Inflammatory macrophage (primary cell): ENCODE measurements at regions not wholly inside any gene's neighbourhood (a gene's known extent, or its start where the extent isn't known, plus 50 kb on each side); places are given as distances from the start of the nearest gene placed in this dataset.

Source experiments
- DNase-seq, 2 donors: peaks; one replicate each; pipeline ENCODE4 v3.0.0-alpha.2; 2020 to 2022

DNA sequence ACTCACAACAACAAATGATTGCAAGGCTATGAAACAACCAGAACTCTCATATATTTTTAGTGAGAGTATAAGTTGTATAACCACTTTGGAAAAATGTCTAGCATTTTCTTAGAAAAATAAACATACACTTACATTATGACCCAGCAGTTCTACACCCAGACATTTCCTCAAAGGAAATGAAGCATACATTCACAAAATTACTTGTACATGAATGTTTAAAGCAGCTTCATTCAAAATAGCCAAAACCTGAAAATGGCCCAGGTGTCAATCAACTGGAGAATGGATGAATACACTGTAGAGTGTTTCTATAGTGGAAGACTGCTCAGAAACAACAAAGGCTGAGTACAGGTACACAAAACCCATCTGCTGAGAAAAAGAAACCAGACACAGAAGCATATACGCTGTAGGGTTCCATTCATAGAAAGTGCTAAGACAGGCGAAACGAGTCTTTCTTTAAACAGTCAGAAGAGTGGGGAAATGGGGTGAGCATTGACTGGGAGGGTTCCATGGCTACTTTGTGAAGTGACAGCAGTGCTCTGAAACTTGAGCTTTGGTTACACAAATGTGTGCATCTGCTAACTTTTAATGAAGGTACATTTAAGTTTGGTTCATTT lies 799.0 kb downstream of the DCDC2C start:
- DNase-seq: no peak

DNA sequence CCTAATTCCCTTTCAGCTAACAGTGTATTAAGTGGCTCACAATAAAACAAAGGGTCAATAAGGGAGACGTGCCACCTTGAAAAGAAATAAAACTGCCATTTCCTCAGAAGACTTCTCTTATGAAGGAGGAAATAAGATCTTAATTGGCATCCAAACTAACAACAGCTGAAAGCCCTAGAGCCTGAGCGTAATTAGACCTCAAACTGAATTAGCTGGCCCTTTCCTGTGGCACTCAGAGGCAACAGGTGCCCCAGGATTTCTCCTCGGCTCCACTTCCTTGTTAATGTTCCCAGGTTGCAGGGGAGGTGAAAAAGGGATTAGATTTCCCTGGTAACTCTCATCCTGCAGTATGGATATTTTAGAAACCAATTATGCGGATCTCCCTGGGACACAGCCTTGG lies 804.3 kb downstream of the DCDC2C start:
- no peak for DNase-seq

DNA sequence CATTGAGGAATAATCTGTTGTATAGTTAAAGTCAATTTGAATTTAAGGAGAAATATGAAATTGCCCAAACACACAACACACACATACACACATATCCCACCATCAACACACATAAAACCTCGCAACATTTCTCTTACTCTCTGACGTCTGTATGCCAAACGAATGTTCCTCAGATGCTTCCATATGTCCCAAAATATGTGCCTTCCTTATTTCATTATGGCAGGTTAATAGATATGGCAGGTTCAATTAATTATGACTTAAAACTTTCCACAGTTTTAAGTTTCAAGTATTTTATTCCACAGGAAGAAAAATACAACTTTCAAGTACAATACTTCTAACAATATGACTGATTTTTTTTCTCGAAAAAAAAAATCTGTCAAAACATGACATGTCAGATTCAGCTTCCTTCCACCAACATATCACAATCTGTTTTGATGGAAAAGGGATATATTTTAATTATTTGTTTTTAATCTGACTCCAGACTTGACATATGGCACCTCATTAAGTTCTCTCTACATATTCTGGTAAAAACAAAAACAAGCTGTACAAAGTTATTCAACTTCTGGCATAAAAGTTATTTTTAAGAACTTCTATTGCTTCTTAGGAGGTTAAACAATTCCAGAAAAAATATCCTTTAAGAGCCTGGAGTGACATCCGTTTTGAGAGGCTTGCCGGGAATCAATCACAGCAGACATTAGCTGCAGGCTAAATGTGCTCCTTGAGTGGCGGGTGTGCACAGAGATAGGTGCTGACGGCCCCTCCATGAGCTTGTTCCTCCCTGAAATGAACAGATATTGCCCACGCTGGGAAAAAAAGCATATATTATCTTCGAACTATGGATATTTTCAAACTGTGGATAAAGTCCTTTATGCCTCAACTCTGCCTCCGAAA lies 812.7 kb downstream of the DCDC2C start:
- DNase-seq: no peak

GRCh38 chr2:4518596-4518995 lies 815.2 kb downstream of the DCDC2C start:
- no peak for DNase-seq

DNA sequence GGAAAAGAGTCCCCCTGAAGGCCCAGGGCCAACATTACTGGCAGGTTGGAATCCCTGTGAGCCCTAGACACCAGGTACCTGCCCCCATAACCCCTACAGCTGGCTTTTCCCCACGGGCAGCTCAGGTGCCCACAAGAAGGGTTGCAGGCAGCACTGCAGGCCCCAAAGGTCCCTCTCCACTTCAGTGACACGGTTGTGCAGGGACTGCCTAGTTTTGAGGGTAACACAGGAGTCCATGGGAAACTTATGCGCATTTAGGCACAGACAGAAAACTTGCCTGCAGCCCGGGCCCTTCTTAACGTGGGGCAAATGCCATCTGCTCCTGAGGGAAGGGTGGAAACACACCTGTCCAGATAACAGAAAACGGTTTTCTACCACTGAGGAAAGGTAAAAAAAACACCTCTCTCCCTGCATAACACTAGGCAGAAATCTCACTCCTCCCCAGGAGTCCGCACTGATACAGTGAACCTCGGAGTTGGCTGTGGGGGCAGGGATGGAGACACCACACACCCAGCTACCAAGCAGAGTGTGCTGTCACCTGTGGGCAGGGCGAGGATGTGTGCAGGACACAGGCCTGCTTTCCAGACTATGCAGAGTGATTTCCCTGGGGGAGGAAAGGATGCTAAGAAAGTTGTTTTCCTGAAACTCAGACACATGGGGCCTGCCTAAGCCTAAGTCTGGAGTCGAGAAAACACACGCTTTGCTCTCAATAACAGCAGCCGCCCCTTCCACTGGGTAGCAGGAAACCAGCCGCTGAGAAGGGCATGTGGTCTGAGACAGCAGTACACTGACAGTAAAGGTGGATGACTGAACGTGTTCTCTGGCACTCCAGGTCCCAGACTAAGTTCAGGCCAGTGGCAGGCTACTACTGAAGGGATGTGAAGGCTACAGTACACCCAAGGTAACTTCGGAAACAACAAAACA lies 819.4 kb downstream of the DCDC2C start:
- DNase-seq: no peak

DNA sequence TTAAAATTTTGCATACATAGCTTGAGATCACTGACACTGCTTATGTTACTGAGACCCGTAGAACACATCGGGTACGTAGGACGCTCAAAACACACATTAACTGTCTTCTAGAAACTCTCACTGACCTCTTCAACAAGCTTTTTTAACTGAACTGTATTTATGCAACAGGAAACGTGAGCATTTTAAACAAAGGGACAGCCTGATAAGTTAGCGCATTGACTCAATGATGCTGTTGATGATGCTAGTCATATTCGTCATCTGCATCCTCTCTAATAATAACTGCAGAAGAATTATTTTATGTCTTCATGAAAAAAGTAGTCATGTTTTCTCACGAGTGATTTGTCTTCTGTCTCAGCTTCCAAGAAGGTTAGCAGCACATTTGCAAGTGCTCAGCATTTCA lies 824.0 kb downstream of the DCDC2C start:
- no peak for DNase-seq

GRCh38 chr2:4528246-4528645 lies 824.9 kb downstream of the DCDC2C start:
- no peak for DNase-seq

DNA sequence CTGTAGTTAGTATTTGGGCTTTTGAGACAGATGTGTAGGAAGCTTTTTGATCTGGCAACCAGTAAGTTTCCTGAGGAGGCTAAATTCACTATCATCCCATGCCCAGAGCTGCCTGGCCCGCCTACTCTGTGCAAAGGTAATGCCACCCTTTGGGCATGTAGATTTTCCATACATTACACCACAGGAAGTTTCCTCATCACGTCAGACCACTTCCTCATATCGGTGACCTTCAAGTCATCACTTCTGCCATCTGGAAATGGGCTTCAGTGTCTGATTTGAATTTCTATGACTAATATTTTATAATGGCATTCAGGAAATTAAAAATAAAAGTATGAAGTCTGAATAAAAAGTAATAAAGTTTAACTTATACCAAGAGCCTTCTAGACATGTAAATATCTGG lies 825.4 kb downstream of the DCDC2C start:
- no peak for DNase-seq

DNA sequence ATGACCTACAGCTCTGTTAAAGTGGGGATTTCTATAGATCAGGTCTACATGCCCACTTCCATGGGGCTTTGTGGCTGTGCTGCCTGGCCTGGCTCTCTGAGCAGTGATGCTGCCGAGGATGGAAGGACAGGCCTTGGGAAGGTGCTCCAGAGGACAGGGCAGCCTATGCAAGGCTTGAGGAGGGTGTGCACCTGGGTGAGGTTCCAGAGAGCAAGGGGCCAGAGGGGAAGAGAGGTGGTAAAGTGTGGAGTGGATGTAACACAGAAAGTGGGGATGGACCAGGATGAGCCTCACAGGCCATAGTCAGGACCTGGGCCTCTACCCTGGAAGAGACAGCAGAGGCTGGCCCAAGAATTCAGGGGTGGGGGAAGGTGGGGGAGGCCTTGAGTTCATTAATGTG lies 826.4 kb downstream of the DCDC2C start:
- no peak for DNase-seq

GRCh38 chr2:4530231-4530630 lies 826.9 kb downstream of the DCDC2C start:
- DNase-seq: no peak

DNA sequence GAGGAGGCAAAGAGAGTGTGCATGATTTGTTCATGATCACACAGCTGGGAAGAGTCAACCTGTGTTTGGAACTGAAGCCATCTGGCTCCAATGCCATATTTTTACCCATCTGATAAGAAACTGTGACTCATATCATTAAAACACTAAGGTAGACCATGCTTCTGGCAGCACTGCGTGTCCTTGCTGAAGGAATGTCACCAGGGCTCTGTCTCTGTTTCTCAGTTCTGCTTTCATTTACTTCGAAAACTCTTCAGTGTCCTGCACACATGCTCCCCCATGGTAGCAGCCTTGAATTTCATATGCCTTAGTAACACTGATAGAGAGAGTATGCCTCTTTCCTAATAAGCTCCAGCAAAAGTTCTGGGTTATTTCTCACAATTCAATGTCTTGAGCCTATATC lies 830.4 kb downstream of the DCDC2C start:
- no peak for DNase-seq

GRCh38 chr2:4539121-4539520 lies 835.7 kb downstream of the DCDC2C start:
- no peak for DNase-seq

GRCh38 chr2:4549666-4550210 lies 846.4 kb downstream of the DCDC2C start:
- DNase-seq: no peak

DNA sequence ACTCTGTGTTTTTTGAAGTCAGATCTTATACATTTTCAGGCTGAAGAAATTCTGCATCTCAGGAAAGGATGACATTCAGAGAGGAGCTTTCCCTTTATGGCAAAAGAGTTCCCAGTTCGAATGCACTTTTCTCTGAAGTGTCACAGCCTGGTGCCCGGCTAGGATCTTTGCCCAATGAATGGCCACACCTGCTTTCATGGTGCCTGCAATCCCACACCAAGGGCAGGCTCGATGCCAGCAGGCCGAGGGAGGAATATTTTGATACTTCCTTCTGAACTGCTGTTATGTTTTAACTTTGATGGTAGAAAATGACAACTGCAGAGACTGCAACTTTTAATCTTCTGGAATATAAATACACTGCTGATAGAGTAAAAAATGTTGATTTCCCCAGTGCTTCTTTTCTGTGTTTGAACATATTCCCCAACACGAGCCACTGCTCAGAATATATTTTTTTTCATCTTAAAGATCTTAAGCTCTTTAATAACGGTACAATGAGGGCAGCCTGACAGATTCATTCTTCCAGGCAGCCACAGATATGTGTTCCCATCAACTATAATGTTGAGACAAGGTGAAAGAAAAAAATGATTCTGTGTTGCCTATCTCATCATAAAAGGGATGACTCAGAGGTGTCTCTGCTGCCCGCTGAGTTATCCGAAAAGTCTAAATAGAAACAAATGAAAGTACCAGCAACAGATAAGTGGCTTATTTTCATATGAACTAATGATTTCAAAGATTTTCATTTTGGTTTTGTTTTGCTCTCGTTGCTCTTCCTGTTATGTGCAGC lies 848.5 kb downstream of the DCDC2C start:
- DNase-seq: no peak

GRCh38 chr2:4553241-4553640 lies 849.9 kb downstream of the DCDC2C start:
- no peak for DNase-seq

- no peak for DNase-seq
Observed at GRCh38 chr2:4556135-4556896, 852.9 kb downstream of the DCDC2C start.

DNA sequence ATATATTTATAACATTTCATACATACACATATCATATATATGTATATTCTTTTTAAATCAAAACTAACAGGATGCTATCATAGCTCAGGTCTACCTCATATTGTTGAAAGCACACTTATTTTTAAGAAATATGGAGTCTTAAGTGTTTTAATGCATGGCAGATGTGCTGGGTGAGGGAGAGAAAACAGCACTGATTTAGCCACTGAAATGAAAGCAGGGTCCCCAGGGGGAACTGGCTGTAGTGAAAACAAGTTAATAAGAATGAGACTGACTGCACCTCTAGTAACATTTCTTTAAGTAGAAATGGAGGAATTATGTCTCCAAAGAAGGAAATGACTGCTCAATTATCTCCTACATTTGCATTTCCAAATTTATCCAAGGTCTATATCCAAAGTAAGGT lies 857.8 kb downstream of the DCDC2C start:
- no peak for DNase-seq

DNA sequence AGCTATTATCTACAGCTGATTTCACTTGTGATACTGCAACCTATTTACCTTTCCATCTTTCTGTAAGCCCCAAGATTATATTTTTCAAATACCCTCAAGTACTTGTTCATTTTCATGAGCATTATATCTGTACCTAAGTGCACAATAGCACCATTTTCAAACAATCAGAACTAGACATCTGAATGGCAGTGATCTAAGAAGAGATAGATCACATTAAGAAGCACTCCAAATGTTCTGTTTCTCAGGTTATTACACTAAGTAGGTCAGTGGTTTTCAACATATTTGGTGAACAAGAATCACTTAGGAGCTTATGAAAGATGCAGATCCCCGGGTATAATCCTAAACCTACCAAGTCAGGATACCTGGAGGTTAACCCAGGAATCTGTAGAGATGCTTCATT lies 872.7 kb downstream of the DCDC2C start:
- no peak for DNase-seq

DNA sequence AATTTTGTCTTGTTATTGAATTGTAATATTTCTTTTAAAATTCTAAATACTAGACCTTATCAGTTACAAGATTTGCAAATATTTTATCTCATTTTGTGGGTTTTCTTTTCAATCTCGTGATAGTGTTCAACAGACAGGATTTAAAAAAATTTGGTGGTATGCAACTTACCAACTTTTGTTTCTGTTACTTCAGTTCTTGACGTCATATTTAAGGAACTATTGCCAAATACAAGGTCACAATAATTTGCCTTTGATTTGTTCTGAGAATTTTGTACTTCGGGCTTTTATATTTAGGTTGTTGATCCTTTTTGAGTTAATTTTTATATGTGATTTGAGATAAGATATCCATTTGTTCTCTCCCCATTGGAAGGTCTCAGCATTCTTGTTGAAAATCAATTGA lies 876.6 kb downstream of the DCDC2C start:
- no peak for DNase-seq

DNA sequence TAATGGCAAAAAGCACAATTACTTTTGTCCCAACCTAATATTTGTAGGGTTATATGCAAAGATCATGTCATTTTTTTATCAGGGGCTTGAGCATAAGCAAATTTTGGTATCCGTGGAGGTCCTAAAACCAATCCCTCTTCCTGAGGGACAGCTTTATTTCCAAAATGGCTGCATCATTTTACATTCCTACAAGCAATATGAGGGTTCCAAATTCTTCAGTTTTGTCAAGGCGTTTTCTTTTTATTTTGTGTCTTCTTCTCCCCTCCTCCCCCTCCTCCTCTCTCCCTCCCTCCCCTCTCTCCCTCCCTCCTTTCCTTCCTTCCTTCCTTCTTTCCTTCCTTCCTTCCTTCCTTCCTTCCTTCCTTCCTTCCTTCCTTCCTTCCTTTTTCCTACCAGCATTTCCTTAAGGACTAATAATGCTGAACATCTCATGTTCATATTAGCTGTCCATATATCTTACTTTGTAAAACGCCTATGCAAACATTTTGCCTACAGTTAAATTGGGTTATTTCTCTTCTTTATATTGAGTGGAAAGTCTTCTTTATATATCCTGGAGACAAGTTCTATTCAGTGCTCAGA lies 881.8 kb downstream of the DCDC2C start:
- DNase-seq: no peak

DNA sequence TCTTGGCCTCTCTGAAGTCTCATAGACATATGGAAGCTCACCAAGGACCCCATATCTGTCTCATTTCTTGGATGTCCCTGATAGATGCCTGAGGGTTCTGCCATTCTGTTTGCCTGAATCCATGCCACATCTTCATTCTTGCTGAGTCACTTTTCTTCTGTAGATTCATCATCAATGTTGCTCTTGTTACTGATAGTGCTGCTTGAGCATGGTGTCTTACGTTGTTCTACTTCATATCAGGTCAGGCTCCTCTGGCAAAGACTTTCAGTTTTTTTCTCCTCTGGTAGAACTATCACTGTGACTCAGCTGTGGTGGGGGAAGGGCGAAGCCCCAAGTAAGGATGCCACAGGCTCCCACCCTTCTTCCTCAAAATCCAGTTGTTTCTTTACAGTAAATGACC lies 885.2 kb downstream of the DCDC2C start:
- no peak for DNase-seq
